GM18909 (cell line): ENCODE measurements at regions not wholly inside any gene's neighbourhood (a gene's known extent, or its start where the extent isn't known, plus 50 kb on each side); places are given as distances from the start of the nearest gene placed in this dataset.
"Not testable (repeated sequence)": the region's sequence is repeated elsewhere in the genome, so short reads cannot be mapped to it uniquely, and the experiment has no call there.

ENCODE experiments used
- ATAC-seq: cut with Tn5 transposase; IDR thresholded peaks from one replicate; pipeline ENCODE4 v1.9.1; 2021; ENCODE audit warnings: mild to moderate bottlenecking; ENCODE audit not compliant: unreplicated experiment, poor library complexity

DNA sequence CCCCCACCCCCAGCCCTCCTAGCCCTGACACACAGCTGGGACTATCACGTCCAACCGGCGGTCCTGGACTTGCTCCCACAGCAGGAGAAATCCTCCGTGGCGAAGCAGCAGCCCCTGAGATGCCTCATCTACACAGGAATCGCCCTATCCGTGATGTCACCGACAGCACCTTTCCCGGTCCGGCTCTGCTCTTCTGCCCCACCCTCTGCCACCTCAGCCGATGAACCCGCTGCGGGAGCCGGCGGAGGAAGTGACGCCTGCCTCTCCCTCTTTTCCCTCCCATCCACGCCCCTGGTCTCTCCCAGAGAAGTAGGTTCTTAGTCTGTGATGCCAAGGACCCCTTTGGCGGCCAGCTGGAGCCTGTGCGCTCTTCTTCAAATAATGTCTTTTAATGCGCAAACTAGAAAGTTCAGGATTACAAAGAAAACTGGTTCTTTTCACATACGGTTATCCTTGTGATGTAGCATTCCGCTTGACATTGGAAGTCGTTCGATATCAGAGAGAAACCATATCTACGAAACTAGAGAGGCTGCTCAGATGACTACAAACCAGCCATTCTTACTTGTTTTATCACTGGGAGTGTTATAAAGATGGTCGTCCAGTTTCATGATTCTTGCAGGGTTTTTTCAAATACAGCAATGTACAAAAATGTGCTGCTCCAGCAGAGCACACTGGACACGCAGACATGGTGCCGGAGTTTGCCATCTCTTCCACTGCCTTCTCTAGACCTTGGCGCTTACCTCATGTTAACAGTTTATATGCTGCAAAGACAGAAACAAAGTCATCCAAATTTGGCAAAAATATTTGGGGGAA is 120.3 kb downstream of the PPIAL4G start:
- ATAC-seq = no peak

DNA sequence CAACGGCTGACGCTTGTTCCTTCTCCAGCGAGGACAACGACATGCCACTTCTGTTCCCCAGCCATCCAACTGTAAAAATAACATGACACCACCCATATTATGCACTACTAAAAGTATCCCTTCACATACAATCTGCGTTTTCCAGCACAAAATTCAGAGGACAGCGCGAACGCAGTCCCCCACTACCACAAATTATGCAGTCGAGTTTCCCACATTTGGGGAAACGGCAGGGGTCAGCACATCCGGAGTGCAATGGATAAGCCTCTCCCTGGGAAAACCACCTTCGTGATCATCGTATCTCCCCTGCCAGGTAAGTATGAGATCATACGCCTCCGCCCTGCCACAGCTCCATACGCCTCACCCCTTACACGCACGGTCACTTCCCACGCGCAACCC is 120.9 kb downstream of the PPIAL4G start:
- ATAC-seq = no peak

DNA sequence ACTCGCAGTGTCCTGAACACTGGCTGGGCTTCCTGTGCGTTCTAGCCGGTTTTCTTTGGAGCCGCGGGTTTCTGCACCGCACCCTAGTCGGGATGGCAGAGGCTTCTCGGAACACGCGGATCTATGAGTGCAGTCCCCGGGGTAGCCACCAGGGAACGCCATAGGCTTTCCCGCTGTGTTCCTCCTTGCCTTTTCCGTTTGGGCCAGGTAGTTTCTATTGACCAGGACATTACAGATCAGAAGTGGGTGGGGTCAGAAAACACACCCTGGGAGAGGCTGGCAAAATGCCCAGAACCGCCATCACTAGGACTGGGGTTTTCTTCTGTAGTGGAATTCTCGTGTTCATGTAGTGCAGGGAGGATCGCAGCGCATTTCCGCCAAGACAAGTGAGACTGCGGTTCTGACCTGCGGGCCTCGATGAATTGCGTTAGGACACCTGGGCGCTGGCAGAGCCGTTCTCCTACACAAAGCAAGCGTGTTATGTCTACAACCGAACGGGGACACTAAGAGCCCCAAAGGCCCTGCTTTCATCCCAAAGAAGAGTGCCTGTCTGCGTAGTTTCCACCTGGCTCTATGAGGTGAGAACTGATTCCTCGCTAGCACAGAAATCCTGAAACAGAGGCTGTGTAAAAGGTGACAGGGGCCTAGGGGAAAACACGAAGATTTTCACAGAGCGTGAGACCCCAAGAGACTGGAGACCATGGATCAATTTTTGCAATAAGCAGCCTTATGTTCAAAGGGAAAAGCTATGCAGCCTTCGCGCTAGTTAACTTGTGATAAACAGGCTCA is 121.5 kb downstream of the PPIAL4G start:
- ATAC-seq = not testable (repeated sequence)

DNA sequence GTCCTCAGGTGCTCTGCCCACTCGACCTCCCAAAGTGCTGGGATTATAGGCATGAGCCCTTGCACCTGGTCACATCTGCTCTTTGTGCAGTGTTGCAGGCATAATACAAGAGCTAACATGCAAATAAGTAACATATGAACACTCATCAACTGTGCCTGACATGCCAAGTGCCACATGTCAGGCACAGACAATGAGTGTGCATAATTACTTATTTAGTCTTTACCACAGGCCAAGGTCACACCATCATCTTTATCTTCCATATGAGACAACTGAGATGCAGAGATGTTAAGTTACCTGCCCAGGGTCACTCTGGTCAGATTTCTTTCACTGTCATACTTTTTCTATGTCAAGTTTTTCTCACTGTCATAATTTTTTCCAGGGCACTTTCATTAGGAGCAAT is 126.1 kb downstream of the PPIAL4G start:
- ATAC-seq = no peak

DNA sequence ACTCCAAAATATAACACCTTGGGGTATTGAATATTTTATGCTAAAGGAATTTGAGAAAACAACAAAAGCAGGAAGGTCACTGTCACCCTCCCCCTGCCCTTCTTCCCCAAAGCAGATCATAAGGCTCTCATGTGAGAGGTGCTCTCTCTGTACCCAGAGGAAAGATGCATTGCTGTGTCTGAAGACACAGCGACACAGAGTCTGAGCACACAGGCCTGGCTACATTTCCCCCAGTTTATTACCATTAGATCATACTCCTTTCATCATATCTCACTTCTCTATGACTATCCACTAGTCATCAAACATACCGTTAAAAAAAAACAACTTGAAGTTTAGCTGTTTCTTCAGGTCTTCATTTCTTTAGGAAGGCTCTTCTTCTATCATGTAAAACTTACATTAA is 127.1 kb downstream of the PPIAL4G start:
- ATAC-seq = no peak

DNA sequence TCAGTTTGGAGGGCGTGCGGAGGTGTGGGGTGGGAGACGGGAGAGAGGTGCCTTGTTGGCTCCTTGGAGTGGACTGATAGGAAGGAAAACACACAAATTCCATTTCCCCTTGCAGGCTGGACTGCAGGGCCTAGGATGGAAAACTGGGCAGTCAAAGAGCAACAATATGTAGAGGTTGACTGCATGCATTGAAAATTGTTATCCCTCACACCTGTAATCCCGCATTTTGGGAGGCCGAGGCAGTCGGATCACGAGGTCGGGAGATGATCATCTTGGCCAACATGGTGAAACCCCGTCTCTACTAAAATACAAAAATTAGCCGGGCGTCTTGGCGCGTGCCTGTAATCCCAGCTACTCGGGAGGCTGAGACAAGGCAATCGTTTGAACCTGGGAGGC is 128.2 kb downstream of the PPIAL4G start:
- no peak for ATAC-seq

DNA sequence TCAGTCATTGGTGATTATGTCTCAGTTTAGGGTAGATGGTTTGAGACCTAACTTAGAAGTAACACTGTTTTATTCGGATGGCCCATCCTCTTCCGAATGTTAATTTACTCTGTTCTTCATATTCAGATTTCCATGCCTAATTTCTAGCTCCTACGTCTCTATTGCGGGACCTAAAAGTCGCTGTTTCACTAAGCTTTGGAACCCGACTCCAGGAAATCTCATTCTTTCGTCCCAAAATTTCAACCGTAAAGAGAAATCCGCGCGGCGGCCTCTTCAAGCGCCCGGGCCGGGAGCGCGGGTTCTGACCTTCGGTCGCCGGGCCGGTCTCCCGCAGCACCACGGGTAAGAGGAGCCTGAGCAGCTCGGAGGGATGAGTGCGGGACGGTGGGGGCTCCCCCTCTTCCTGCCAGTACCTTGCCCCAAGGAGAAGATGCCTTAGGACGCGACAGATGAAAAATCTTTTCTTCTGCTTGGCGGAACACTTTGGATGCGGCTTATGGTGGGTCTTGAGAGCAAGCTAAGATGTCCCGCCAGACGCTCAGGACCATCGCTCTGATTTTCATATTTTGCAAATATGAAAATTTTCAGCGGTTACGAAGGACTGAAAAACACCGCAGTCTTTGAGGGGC is 128.7 kb downstream of the PPIAL4G start:
- ATAC-seq = no peak

DNA sequence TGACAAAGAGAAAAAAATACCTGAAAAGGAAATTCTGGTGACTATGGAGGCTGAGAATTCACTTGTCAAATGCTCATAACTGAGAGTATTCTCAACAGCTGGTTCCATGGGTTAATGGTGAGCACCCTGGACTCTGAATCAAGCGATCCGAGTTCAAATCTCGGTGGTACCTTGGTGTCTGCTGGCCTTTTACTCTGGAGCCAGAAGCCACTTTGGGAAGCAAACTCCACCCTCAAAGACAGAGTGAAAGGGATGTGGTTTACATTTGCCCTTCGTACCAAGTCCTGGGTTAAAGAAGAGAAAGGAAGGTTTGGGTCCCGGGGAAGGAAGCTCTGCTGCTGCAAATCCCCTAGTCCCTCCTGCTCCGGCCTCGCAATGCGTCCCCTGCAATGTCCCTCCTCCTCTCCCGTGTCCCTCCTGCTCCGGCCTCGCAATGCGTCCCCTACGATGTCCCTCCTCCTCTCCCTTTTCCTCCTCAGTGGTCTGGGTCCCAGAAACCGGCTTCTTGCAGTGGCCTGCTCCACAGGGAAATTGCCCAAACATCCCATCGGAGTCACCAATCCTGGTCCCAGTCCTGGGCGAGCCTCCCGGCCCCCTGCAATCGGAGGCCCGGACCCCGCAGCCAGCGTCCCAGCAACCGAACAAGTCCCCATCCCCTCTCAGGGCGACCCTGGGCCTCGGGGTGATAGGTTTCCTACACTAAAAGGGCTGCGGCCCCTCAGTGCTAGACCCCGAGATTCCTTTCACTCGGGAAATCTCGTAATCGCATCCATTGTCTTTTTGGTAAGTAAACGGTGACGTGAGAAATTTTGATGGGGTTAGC is 129.4 kb downstream of the PPIAL4G start:
- ATAC-seq = no peak

DNA sequence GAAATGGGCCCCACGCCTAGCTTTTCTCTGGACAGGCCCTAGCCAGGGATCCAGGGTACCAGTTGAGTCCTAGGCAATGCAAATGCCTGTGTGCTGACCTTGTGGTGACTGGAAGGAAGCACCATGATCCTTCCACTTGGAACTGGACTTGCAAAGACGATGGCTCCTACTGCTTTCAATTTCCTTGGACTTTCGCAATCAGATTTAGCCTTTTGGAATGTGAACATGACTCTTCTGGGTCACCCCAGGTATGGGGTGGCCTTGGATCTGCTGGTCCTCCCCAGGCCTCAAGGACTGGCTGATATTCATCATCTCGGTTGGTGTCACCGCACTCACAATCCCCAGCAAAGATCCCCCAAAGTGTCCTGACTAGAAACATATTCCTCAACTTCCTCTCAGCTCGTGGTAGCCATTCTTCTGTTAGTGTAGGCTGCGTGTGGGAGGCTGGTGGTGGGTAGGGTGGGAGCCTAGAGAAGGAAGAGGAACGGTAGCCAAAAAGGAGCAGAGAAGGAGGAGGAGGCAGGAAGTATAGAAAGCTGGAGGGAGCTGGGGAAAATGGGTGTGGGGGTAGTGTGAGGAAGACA is 130.5 kb downstream of the PPIAL4G start:
- ATAC-seq = no peak

DNA sequence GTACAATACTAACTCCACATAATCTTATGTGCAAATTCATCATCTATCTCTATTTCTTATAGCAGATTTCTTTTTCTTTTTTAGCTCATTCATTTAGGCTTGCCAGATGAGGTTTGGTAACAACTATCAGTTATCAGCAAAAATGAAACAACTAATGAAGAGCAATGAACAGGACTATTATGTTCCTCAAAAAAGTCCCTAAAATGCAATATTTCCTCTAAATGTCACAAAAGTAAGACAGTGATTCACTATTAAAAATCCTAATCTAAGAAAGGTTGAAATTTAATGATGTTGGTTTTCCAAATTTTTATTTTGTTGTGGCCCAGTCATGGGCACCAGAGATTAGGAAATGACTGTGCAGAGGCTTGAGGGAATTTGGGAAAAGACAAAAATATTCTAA is 135.3 kb downstream of the PPIAL4G start:
- no peak for ATAC-seq

DNA sequence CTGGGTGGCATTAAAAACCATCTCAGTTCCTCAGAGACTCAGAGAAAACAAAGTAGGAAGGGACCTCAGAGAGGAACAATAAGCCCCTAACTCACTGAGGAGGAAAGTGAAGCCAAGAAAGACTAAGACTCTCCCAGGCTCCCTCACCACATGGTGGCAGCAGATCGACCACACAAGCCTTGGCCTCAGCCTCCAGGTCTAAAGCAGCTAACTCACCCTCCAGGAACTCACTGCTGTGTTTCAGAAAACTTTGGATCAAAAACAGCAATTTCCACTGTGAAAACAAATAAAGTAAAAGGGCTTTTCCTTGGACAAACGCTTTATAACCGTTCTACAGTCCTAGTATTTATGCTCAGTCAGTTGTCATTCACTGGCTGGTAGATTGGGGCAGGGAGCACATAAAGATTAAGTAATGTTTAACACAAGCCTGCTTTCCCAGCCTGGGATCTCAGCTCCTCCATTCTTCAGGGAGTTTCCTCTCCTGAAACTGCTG is 137.4 kb downstream of the PPIAL4G start:
- ATAC-seq = not testable (repeated sequence)

DNA sequence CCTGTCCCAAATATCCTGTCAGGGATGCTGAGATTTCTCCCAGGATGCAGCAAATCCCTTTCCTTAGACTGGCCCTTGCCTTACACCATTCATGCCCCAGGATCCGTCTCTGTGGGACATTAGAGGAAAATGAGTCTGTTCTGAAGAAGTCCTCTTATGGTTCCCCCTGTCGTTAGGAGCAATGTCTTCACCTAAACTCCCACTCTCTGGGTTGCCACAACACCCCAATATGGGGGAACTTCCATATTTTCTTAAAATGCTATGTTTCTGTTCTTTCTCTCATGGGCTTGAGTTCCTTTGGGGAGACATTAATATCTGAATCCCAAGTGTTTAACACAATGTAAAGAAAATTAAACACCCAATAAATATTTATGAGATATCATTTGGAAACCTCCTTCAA is 138.5 kb downstream of the PPIAL4G start:
- ATAC-seq = not testable (repeated sequence)

DNA sequence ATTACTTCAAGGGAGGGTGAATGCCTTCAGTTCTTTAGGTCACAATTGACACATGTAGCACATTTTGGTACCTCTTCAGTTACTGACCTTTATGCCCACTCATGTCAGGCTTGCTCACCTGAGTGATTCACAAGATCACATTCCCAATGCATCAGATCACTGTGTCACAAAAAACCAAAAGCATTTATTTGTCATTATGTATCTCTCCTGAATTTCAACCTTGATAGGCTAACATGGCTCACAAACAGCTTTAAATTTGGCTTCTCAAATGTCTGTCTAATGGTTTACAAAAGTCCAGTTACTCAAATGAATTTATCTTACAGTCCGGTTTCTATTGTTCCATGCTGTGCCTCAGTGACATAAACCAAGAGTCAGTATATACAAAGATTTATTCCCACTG is 141.4 kb downstream of the PPIAL4G start:
- not testable (repeated sequence) for ATAC-seq

DNA sequence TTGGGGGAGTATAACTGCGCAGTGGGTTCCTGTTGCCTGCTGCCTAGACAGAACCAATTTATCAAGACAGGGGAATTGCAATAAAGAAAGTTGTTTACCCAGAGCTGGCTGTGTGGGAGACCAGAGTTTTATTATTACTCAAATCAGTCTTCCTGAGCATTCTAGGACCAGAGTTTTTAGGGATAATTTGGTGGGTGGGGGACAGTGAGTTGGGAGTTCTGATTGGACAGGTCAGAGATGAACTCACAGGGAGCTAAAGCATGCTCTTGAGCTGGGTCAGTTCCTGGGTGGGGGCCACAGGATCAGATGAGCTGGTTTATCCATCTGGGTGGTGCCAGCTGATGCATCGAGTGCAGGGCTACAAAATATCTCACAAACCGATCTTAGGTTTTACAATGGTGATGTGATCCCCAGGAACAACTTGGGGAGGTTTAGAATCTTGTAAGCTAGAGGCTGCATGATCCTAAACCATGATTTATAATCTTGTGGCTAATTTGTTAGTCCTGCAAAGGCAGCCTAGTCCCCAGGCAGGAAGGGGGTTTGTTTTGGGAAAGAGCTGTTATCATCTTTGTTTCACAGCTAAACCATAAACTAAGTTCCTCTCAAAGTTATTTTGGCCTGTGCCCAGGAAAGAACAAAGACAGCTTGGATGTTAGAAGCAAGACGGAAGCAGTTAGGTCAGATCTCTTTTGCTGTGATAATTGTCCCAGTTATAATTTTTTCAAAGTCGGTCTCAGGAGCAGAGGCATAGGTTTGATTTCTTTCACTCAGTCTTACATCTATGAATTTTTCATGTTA is 146.8 kb downstream of the PPIAL4G start:
- ATAC-seq = not testable (repeated sequence)

DNA sequence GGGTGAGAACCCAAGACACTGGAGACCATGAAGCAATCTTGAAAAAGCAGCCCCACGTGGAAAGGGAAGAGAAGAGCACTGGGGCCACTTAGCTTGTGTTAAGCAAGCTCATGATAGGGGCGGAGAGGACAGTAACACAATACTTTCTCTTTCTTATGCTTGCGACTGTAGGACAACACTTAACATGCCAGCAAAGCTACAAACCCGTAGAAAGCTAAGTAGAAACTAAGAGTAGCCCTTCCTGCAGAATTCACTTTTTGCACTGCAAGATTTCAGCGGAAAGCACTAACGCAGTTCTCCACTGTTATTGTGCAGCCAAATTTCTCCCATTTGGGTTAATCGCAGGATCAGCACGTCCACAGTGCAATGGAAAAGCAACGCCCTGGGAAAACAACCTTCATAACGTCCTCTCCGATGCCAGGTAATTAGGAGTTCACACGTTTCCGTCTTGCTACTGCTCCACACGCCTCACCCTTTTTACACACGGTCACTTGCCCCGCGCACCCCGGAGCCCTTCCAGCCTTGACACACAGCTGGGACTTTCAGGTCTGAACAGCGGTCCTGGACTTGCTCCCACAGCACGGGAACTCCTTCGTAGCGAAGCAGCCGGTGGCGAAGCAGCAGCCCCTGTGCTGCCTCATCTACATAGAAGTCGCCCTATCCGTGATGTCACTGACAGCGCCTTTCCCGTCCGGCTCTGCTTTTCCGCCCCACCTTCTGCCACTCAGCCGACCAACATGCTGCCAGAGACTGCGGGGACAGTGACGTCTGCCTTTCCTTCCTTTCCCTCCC is 148.6 kb downstream of the PPIAL4G start:
- ATAC-seq = peak; percentile 69

DNA sequence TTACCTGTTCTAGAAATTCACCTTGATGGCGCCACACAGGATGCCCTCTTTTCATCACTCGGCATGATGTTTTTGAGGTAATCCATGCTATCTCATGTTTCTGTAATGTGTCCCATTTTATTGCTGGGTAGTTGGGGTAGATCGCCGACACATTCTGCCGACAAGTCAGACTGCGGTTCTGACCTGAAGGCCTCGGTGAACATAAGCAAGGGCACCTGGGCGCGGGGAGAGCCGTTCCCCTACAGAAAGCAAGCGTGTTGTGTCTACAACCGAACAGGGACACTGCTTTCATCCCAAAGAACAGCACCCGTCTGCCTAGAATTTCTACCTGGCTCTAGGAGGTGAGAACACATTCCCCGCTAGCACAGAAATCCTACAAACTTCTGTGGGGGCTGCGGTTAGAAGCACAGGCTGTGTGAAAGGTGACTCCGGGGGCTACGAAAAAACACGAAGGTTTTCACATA is 149.2 kb downstream of the PPIAL4G start:
- ATAC-seq = no peak

DNA sequence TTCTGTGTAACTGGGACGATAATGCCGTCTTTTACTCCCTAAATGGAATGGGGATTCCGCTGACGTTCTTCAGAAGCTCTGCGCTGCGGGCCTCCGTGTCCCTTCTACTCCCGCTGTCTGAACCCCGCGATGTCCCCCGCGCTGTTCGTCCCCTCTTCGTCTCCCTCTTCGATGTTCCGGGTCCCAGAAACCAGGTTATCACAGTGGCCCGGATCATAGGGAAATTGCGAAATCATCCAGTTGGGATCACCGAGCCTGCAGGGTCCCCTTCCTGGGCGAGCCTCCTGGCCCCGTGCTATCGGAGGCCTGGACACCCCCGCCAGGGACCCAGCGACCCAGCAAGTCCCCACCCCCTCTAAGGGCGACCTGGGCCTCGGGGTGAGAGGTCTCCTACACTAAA is 154.2 kb downstream of the PPIAL4G start:
- no peak for ATAC-seq

DNA sequence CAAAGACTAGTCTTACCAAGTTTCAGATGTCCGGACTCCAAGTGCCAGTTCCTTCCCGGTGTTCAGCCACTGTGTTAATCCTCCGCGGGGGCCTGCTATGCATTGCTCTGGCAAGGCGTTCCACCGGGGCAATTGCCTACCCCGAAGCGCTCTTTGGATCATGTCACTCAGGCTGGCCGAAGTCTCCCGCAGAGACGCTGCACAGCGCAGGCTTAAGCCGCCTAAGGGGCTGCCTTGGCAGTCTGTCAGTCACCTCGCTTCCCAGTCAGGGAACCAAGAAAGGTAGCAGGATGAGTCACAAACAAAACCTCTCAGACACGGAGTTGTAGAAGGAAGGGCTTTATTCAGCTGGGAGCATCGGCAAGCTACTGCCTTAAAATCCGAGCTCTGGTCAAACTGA is 158.1 kb downstream of the PPIAL4G start:
- ATAC-seq = not testable (repeated sequence)
